ENCODE measurements at regions not wholly inside any gene's neighbourhood (a gene's known extent, or its start where the extent isn't known, plus 50 kb on each side); places are given as distances from the start of the nearest gene placed in this dataset.

GRCh38 chr14:98498019-98498885, 773.7 kb downstream of the BCL11B start:
- no peak for DNase-seq (ENCODE audit: low spot score)

GRCh38 chr14:98501335-98501734, 770.7 kb downstream of the BCL11B start:
- DNase-seq (ENCODE audit: low spot score), result no peak

- DNase-seq (ENCODE audit: low spot score), result no peak
Measured at GRCh38 chr14:98501836-98502235, 770.2 kb downstream of the BCL11B start.

GRCh38 chr14:98503086-98503815, 768.7 kb downstream of the BCL11B start:
- no peak for DNase-seq (ENCODE audit: low spot score)

GRCh38 chr14:98507264-98507663, 764.7 kb downstream of the BCL11B start:
- DNase-seq (ENCODE audit: low spot score), result no peak

GRCh38 chr14:98510392-98510791, 761.6 kb downstream of the BCL11B start:
- DNase-seq (ENCODE audit: low spot score), result no peak

GRCh38 chr14:98512501-98513251, 759.3 kb downstream of the BCL11B start:
- no peak for DNase-seq (ENCODE audit: low spot score)

- no peak for DNase-seq (ENCODE audit: low spot score)
Measured at GRCh38 chr14:98513558-98513957, 758.4 kb downstream of the BCL11B start.

GRCh38 chr14:98514016-98514415, 758.0 kb downstream of the BCL11B start:
- no peak for DNase-seq (ENCODE audit: low spot score)

GRCh38 chr14:98536256-98536655, 735.7 kb downstream of the BCL11B start:
- DNase-seq (ENCODE audit: low spot score), result no peak

- no peak for DNase-seq (ENCODE audit: low spot score)
Measured at GRCh38 chr14:98542316-98542715, 729.7 kb downstream of the BCL11B start.

GRCh38 chr14:98543074-98543473, 728.9 kb downstream of the BCL11B start:
- no peak for DNase-seq (ENCODE audit: low spot score)

GRCh38 chr14:98544174-98544573, 727.8 kb downstream of the BCL11B start:
- DNase-seq (ENCODE audit: low spot score), result no peak

- no peak for DNase-seq (ENCODE audit: low spot score)
Measured at GRCh38 chr14:98545181-98545580, 726.8 kb downstream of the BCL11B start.

- DNase-seq (ENCODE audit: low spot score), result no peak
Measured at GRCh38 chr14:98548071-98548686, 723.8 kb downstream of the BCL11B start.

GRCh38 chr14:98551028-98551427, 721.0 kb downstream of the BCL11B start:
- no peak for DNase-seq (ENCODE audit: low spot score)

- no peak for DNase-seq (ENCODE audit: low spot score)
Measured at GRCh38 chr14:98555440-98555839, 716.6 kb downstream of the BCL11B start.

- no peak for DNase-seq (ENCODE audit: low spot score)
Measured at GRCh38 chr14:98564006-98564405, 708.0 kb downstream of the BCL11B start.

- DNase-seq (ENCODE audit: low spot score), result no peak
Measured at GRCh38 chr14:98564541-98564940, 707.5 kb downstream of the BCL11B start.

- no peak for DNase-seq (ENCODE audit: low spot score)
Measured at GRCh38 chr14:98571104-98571503, 700.9 kb downstream of the BCL11B start.

GRCh38 chr14:98573082-98573481, 698.9 kb downstream of the BCL11B start:
- DNase-seq (ENCODE audit: low spot score), result no peak

- DNase-seq (ENCODE audit: low spot score), result no peak
Measured at GRCh38 chr14:98576463-98576862, 695.5 kb downstream of the BCL11B start.
